ENCODE measurements at regions not wholly inside any gene's neighbourhood (a gene's known extent, or its start where the extent isn't known, plus 50 kb on each side); places are given as distances from the start of the nearest gene placed in this dataset.

- DNase-seq (ENCODE audit: low read depth, low spot score) = no peak
- Histone ChIP-seq H3K9me3 (ENCODE audit: control insufficient read depth, insufficient read depth, low read depth, low read length) (no peaks in the 10 kb centered on the region), H3K4me1 (ENCODE audit: control insufficient read depth, insufficient read depth, low read length) (no peaks in the 10 kb centered on the region), H3K4me3 (ENCODE audit: low read depth in 2 of 2, low read length in 2 of 2) (no peak overlapping the region), H3K36me3 (ENCODE audit: control insufficient read depth, insufficient read depth, low read length) (no peaks in the 10 kb centered on the region), H3K27me3 (ENCODE audit: control insufficient read depth, insufficient read depth, low read length) (peaks cover 3% of the 10 kb centered on the region; the same call in 1 of the 2 replicates), H3K27ac (ENCODE audit: low read length) (no peak overlapping the region)
- ChIA-PET POLR2A (no interaction called here), CTCF (no interaction called here)
- no TSS peak for BruUV-seq (replicated peaks)
- ATAC-seq = no peak
- in situ Hi-C loops (cut with HindIII; ENCODE audit: low pct_unique_long_range_greater_than_20kb, low sequenced_read_pairs) = no loop called here
- TF ChIP-seq, protein P1, sequence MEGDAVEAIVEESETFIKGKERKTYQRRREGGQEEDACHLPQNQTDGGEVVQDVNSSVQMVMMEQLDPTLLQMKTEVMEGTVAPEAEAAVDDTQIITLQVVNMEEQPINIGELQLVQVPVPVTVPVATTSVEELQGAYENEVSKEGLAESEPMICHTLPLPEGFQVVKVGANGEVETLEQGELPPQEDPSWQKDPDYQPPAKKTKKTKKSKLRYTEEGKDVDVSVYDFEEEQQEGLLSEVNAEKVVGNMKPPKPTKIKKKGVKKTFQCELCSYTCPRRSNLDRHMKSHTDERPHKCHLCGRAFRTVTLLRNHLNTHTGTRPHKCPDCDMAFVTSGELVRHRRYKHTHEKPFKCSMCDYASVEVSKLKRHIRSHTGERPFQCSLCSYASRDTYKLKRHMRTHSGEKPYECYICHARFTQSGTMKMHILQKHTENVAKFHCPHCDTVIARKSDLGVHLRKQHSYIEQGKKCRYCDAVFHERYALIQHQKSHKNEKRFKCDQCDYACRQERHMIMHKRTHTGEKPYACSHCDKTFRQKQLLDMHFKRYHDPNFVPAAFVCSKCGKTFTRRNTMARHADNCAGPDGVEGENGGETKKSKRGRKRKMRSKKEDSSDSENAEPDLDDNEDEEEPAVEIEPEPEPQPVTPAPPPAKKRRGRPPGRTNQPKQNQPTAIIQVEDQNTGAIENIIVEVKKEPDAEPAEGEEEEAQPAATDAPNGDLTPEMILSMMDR (IDR thresholded peaks at IDR 0.05) = no peak
- TF ChIP-seq TCF7L2 (IDR thresholded peaks at IDR 0.05; ENCODE audit: low read depth, low read length) (no peak), SIN3A (IDR thresholded peaks at IDR 0.05; ENCODE audit: borderline replicate concordance, insufficient read depth, low read depth, low read length) (no peak), POLR2AphosphoS5 (IDR thresholded peaks at IDR 0.05; ENCODE audit: low read depth, low read length) (no peak), REST (IDR thresholded peaks at IDR 0.05; ENCODE audit: insufficient read depth in 1 of 2, low read depth in 2 of 2, low read length in 1 of 2) (no peak)
- intact Hi-C loops (cut with micrococcal nuclease; ENCODE audit: unreplicated experiment) = no loop called here
Measured at GRCh38 chr1:223445402-223445801, 52.2 kb downstream of the CCDC185 start.

DNA sequence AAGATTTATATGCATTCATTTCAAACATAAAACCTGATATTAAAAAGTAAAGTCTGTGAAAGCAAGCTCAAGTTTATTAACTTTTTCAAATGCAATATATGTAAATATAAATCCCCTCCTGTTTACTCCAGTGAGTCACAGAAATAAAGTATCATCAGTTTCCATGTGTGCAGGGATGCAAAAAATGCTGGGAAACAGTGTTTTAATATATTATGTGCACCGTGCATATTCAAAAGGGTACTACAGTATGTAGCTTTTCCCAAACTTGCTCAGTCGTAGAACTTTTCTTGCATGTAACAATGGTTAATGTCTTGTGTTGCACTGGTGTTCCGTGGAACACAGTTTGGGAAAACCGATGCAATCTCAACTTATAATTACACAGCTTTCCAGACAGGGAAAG, 60.7 kb downstream of the CCDC185 start:
- H3K9me3 ChIP-seq (ENCODE audit: control insufficient read depth, insufficient read depth, low read depth, low read length) = no peaks in the 10 kb centered on the region
- intact Hi-C loops (cut with micrococcal nuclease; ENCODE audit: unreplicated experiment) (no loop called here), in situ Hi-C loops (cut with HindIII; ENCODE audit: low pct_unique_long_range_greater_than_20kb, low sequenced_read_pairs) (no loop called here)
- H3K27me3 ChIP-seq (ENCODE audit: control insufficient read depth, insufficient read depth, low read length) = peaks cover 1% of the 10 kb centered on the region; the same call in 1 of the 2 replicates
- DNase-seq (ENCODE audit: low read depth, low spot score) (no peak), ATAC-seq (no peak)
- no TSS peak for BruUV-seq (replicated peaks)
- no peak overlapping the region for H3K27ac ChIP-seq (ENCODE audit: low read length)
- ChIA-PET CTCF (no interaction called here), POLR2A (no interaction called here)
- no peaks in the 10 kb centered on the region for H3K36me3 ChIP-seq (ENCODE audit: control insufficient read depth, insufficient read depth, low read length)
- no peak overlapping the region for H3K4me3 ChIP-seq (ENCODE audit: low read depth in 2 of 2, low read length in 2 of 2)
- TF ChIP-seq, protein P1 (IDR thresholded peaks at IDR 0.05) = no peak
- TF ChIP-seq POLR2AphosphoS5 (IDR thresholded peaks at IDR 0.05; ENCODE audit: low read depth, low read length) = no peak
- no peaks in the 10 kb centered on the region for H3K4me1 ChIP-seq (ENCODE audit: control insufficient read depth, insufficient read depth, low read length)

GRCh38 chr1:223454959-223455358, 61.7 kb downstream of the CCDC185 start:
- POLR2A ChIA-PET = no interaction called here
- TF ChIP-seq TCF7L2 (IDR thresholded peaks at IDR 0.05; ENCODE audit: low read depth, low read length) (no peak), SIN3A (IDR thresholded peaks at IDR 0.05; ENCODE audit: borderline replicate concordance, insufficient read depth, low read depth, low read length) (no peak), REST (IDR thresholded peaks at IDR 0.05; ENCODE audit: insufficient read depth in 1 of 2, low read depth in 2 of 2, low read length in 1 of 2) (no peak), POLR2AphosphoS5 (IDR thresholded peaks at IDR 0.05; ENCODE audit: low read depth, low read length) (no peak)
- TF ChIP-seq, protein P1 (IDR thresholded peaks at IDR 0.05) = no peak

More at GRCh38 chr1:223454959-223455358, 61.7 kb downstream of the CCDC185 start:
- H3K27me3 ChIP-seq (ENCODE audit: control insufficient read depth, insufficient read depth, low read length) = peaks cover 2% of the 10 kb centered on the region; the same call in 1 of the 2 replicates
- no peak overlapping the region for H3K4me3 ChIP-seq (ENCODE audit: low read depth in 2 of 2, low read length in 2 of 2)
- DNase-seq (ENCODE audit: low read depth, low spot score) (no peak), ATAC-seq (no peak)
- CTCF ChIA-PET = no interaction called here
- intact Hi-C loops (cut with micrococcal nuclease; ENCODE audit: unreplicated experiment) = no loop called here
- BruUV-seq (replicated peaks) = no TSS peak
- no peaks in the 10 kb centered on the region for H3K9me3 ChIP-seq (ENCODE audit: control insufficient read depth, insufficient read depth, low read depth, low read length)
- no peaks in the 10 kb centered on the region for H3K4me1 ChIP-seq (ENCODE audit: control insufficient read depth, insufficient read depth, low read length)
- H3K36me3 ChIP-seq (ENCODE audit: control insufficient read depth, insufficient read depth, low read length) = no peaks in the 10 kb centered on the region
- in situ Hi-C loops (cut with HindIII; ENCODE audit: low pct_unique_long_range_greater_than_20kb, low sequenced_read_pairs) = no loop called here
- H3K27ac ChIP-seq (ENCODE audit: low read length) = no peak overlapping the region

All from Panc1 (cell line).